SK-N-SH (cell line): ENCODE measurements at regions not wholly inside any gene's neighbourhood (a gene's known extent, or its start where the extent isn't known, plus 50 kb on each side); places are given as distances from the start of the nearest gene placed in this dataset.

Experiments
- CTCF ChIA-PET: fragments of 300-600, 350-600 bp; formaldehyde crosslinking; extraction: SDS; loops from one replicate; lab custom pipeline; 2021; lab: Yijun Ruan, JAX
- POLR2A ChIA-PET: fragments of 350-600 bp; sonication (Branson Sonifier 250); formaldehyde crosslinking; extraction: SDS; loops from one replicate; lab custom pipeline; 2020; ENCODE audit warnings: antibody characterized with exemption, inconsistent platforms; lab: Yijun Ruan, JAX
- DNase-seq: peaks from one replicate; pipeline ENCODE4 v3.0.0; 2012
- H2AFZ ChIP-seq: fragments of 200-600 bp; sonication (generic); 2 replicates; pipeline ENCODE4 v1.8.1; 2016; ENCODE audit warnings: antibody characterized with exemption, mild to moderate bottlenecking, low read depth
- H3F3A ChIP-seq: fragments of 200-600 bp; sonication (generic); replicated peaks from 2 replicates; pipeline ENCODE3; 2016; ENCODE audit warnings: antibody characterized with exemption, mild to moderate bottlenecking; ENCODE audit not compliant: insufficient read depth
- H3K27ac ChIP-seq, 2 experiments: fragments of 200-500 bp in 1 of 2; fragments of 200-600 bp in 1 of 2; sonication (Bioruptor generic) in 1 of 2; sonication (generic), shearing (Covaris generic) in 1 of 2; 2 replicates each; pipeline versions ENCODE4 v1.5.1 to v1.6.1; 2014 to 2016; ENCODE audit warnings: low read depth in 2 of 2, inconsistent platforms in 1 of 2, low read length in 1 of 2, mild to moderate bottlenecking in 1 of 2, mixed read lengths in 1 of 2
- H3K27me3 ChIP-seq: fragments of 200-600 bp; sonication (generic), shearing (Covaris generic); 2 replicates; pipeline ENCODE4 v1.6.1; 2016; ENCODE audit warnings: mixed run types; ENCODE audit not compliant: insufficient read depth
- H3K36me3 ChIP-seq, 2 experiments: fragments of 200-500 bp in 1 of 2; fragments of 200-600 bp in 1 of 2; sonication (Bioruptor generic) in 1 of 2; sonication (generic) in 1 of 2; replicated peaks in 1 of 2; 2 replicates each; pipeline versions ENCODE3 to v1.5.1; 2014 to 2016; ENCODE audit warnings: low read length in 1 of 2, mild to moderate bottlenecking in 1 of 2; ENCODE audit not compliant: insufficient read depth in 2 of 2, control insufficient read depth in 1 of 2
- H3K4me1 ChIP-seq, 2 experiments: fragments of 200-500 bp in 1 of 2; fragments of 200-600 bp in 1 of 2; sonication (Bioruptor generic) in 1 of 2; sonication (generic), shearing (Covaris generic) in 1 of 2; 2 replicates each; pipeline versions ENCODE4 v1.5.1 to v1.6.1; 2014 to 2016; ENCODE audit warnings: low read depth in 1 of 2, low read length in 1 of 2, mixed run types in 1 of 2; ENCODE audit not compliant: insufficient read depth in 2 of 2, control insufficient read depth in 1 of 2
- H3K4me2 ChIP-seq: fragments of 200-600 bp; sonication (generic), shearing (Covaris generic); 2 replicates; pipeline ENCODE4 v1.6.1; 2017; ENCODE audit warnings: mixed run types
- H3K4me3 ChIP-seq, 2 experiments: fragments of 200-500 bp in 1 of 2; fragments of 200-600 bp in 1 of 2; sonication (Bioruptor generic) in 1 of 2; sonication (generic), shearing (Covaris generic) in 1 of 2; 2 replicates each; pipeline versions ENCODE4 v1.5.1 to v1.8.1; 2014 to 2016; ENCODE audit warnings: low read depth in 2 of 2, inconsistent platforms in 1 of 2, low read length in 1 of 2, mild to moderate bottlenecking in 1 of 2, mixed read lengths in 1 of 2, moderate library complexity in 1 of 2
- H3K79me2 ChIP-seq: fragments of 200-600 bp; sonication (generic); 2 replicates; pipeline ENCODE4 v1.8.1; 2017; ENCODE audit warnings: mild to moderate bottlenecking; ENCODE audit not compliant: insufficient read depth
- H3K9ac ChIP-seq: fragments of 200-600 bp; sonication (generic); 2 replicates; pipeline ENCODE4 v1.6.1; 2017; ENCODE audit warnings: mixed run types
- H3K9me2 ChIP-seq: fragments of 200-600 bp; sonication (generic); 2 replicates; pipeline ENCODE4 v1.6.1; 2017; ENCODE audit warnings: mixed run types
- H3K9me3 ChIP-seq: fragments of 200-600 bp; sonication (generic); 2 replicates; pipeline ENCODE4 v1.6.1; 2017; ENCODE audit warnings: mixed run types, mild to moderate bottlenecking, moderate library complexity
- H4K20me1 ChIP-seq: fragments of 200-600 bp; sonication (generic); 2 replicates; pipeline ENCODE4 v1.6.1; 2017; ENCODE audit warnings: mild to moderate bottlenecking, mixed run types; ENCODE audit not compliant: insufficient read depth
- CHD2 ChIP-seq: fragments of 150-350 bp; IDR thresholded peaks from 2 replicates; pipeline ENCODE4 v1.6.1; 2018; ENCODE audit warnings: low read length; ENCODE audit not compliant: partially characterized antibody
- CTCF ChIP-seq: fragments of 200-600 bp; sonication (generic); IDR thresholded peaks from 2 replicates; pipeline ENCODE4 v1.6.1; 2017; ENCODE audit warnings: antibody characterized with exemption, mild to moderate bottlenecking, moderate library complexity
- EP300 ChIP-seq, 2 experiments: IDR thresholded peaks; 2 replicates each; pipeline versions ENCODE4 v1.4.0 to v1.6.1; 2012; ENCODE audit warnings: borderline replicate concordance in 1 of 2, low read depth in 1 of 2, low read length in 1 of 2
- EZH2phosphoT487 ChIP-seq: fragments of 200-600 bp; sonication (generic); IDR thresholded peaks from 2 replicates; pipeline ENCODE4 v1.6.1; 2017; ENCODE audit warnings: low read depth, mixed run types, mild to moderate bottlenecking, antibody characterized with exemption, moderate library complexity, borderline replicate concordance
- FOSL2 ChIP-seq: IDR thresholded peaks from 2 replicates; pipeline ENCODE4 v1.4.0; 2012; ENCODE audit warnings: low read depth, mild to moderate bottlenecking, moderate library complexity, borderline replicate concordance
- FOXJ3 ChIP-seq: sonication (generic); formaldehyde crosslinking; IDR thresholded peaks from 2 replicates; pipeline ENCODE4 v1.5.1; 2020; ENCODE audit warnings: mild to moderate bottlenecking, missing genetic modification reagents
- FOXM1 ChIP-seq: IDR thresholded peaks from 2 replicates; pipeline ENCODE4 v1.4.0; 2012; ENCODE audit warnings: low read depth, mild to moderate bottlenecking
- GABPA ChIP-seq: IDR thresholded peaks from 2 replicates; pipeline ENCODE4 v1.4.0; 2012; ENCODE audit warnings: low read depth, mild to moderate bottlenecking
- GATA2 ChIP-seq: sonication (generic); formaldehyde crosslinking; IDR thresholded peaks from 2 replicates; pipeline ENCODE4 v1.5.0; 2020; ENCODE audit warnings: mild to moderate bottlenecking, missing genetic modification reagents
- JUND ChIP-seq: IDR thresholded peaks from 2 replicates; pipeline ENCODE4 v1.4.0; 2012
- MAX ChIP-seq: IDR thresholded peaks from 2 replicates; pipeline ENCODE4 v1.4.0; 2012; ENCODE audit warnings: low read depth
- MXI1 ChIP-seq: IDR thresholded peaks from 2 replicates; pipeline ENCODE4 v1.6.1; 2012; ENCODE audit warnings: mild to moderate bottlenecking, low read depth, low read length, improper control_type of control experiment
- NFIC ChIP-seq: IDR thresholded peaks from 2 replicates; pipeline ENCODE4 v1.4.0; 2012; ENCODE audit warnings: borderline replicate concordance
- NRF1 ChIP-seq: IDR thresholded peaks from 2 replicates; pipeline ENCODE4 v1.6.1; 2012; ENCODE audit warnings: low read depth, mild to moderate bottlenecking, low read length
- RAD21 ChIP-seq: IDR thresholded peaks from 2 replicates; pipeline ENCODE4 v1.6.1; 2012; ENCODE audit warnings: mild to moderate bottlenecking, low read length
- REST ChIP-seq: IDR thresholded peaks from 2 replicates; pipeline ENCODE4 v1.6.1; 2012; ENCODE audit warnings: mild to moderate bottlenecking, low read depth, low read length, moderate library complexity
- RXRA ChIP-seq: IDR thresholded peaks from 2 replicates; pipeline ENCODE4 v1.4.0; 2012; ENCODE audit warnings: low read depth, mild to moderate bottlenecking, borderline replicate concordance
- TCF12 ChIP-seq: IDR thresholded peaks from 2 replicates; pipeline ENCODE4 v1.4.0; 2012
- USF1 ChIP-seq: IDR thresholded peaks from 2 replicates; pipeline ENCODE4 v1.4.0; 2012; ENCODE audit warnings: low read depth, borderline replicate concordance
- YY1 ChIP-seq: IDR thresholded peaks from 2 replicates; pipeline ENCODE4 v1.4.0; 2012; ENCODE audit warnings: low read depth, mild to moderate bottlenecking
- WGBS: methylation state at CpG from one replicate; pipeline ENCODE4 v1.1.6; 2017; ENCODE audit warnings: low lambda C conversion rate; 5-methylcytosine and 5-hydroxymethylcytosine counted together

- TF ChIP-seq REST (no peak), CHD2 (no peak), JUND (no peak)
Measured at GRCh38 chr15:87758794-87759418, 497.6 kb downstream of the NTRK3 start (continued).

GRCh38 chr15:87757084-87757483 lies 499.5 kb downstream of the NTRK3 start:
- Histone ChIP-seq H3K27me3 (no peaks in the 10 kb centered on the region), H3K79me2 (no peaks in the 10 kb centered on the region), H3K4me1 (peaks cover 9 to 11% of the 10 kb centered on the region in 2 experiments), H3F3A (peaks cover 9% of the 10 kb centered on the region), H2AFZ (no peak overlapping the region), H3K9me3 (no peaks in the 10 kb centered on the region), H3K9ac (no peak overlapping the region), H3K4me2 (no peak overlapping the region), H3K36me3 (no peaks in the 10 kb centered on the region), H4K20me1 (no peaks in the 10 kb centered on the region), H3K4me3 (no peak overlapping the region), H3K27ac (no peak overlapping the region), H3K9me2 (no peaks in the 10 kb centered on the region)
- TF ChIP-seq EP300 (IDR thresholded peaks at IDR 0.05; ENCODE audit: borderline replicate concordance in 1 of 2, low read depth in 1 of 2, low read length in 1 of 2) (no peak), GATA2 (CRISPR knock-in tag) (no peak)
- WGBS: 90% methylated on average over 7 of the region's 7 CpGs
- ChIA-PET POLR2A (no interaction called here), CTCF (interaction anchor here (0.6 to 1.4 kb wide), 2 partner anchors 9 to 1898 kb away, joined by 3 read pairs; no protein-coding TSS in a partner anchor)
- no peak for DNase-seq

- POLR2A ChIA-PET: no interaction called here
Measured at GRCh38 chr15:87756072-87756471, 500.5 kb downstream of the NTRK3 start.

More at GRCh38 chr15:87756072-87756471, 500.5 kb downstream of the NTRK3 start:
- TF ChIP-seq NRF1 (no peak), CHD2 (no peak), CTCF (no peak), MAX (no peak), FOXJ3 (no peak), EP300 (IDR thresholded peaks at IDR 0.05; ENCODE audit: borderline replicate concordance in 1 of 2, low read depth in 1 of 2, low read length in 1 of 2) (no peak), USF1 (no peak), FOSL2 (no peak), YY1 (no peak), JUND (no peak), MXI1 (no peak), NFIC (no peak), EZH2phosphoT487 (no peak), TCF12 (no peak), RAD21 (no peak), GABPA (no peak), RXRA (no peak), FOXM1 (no peak)
- Histone ChIP-seq H3K9me2 (no peaks in the 10 kb centered on the region), H2AFZ (no peak overlapping the region), H3K27ac (no peak overlapping the region), H3K79me2 (no peaks in the 10 kb centered on the region), H3K4me2 (no peak overlapping the region), H3K4me1 (peaks cover 9 to 11% of the 10 kb centered on the region in 2 experiments), H3K36me3 (no peaks in the 10 kb centered on the region), H4K20me1 (no peaks in the 10 kb centered on the region), H3K27me3 (no peaks in the 10 kb centered on the region), H3K4me3 (no peak overlapping the region), H3K9me3 (no peaks in the 10 kb centered on the region), H3F3A (peaks cover 13% of the 10 kb centered on the region), H3K9ac (no peak overlapping the region)
- 74% methylated on average over 3 of the region's 3 CpGs for WGBS
- no peak for DNase-seq
- CTCF ChIA-PET: no interaction called here
